Right cardiac atrium (tissue), 5 donors: ENCODE measurements at regions not wholly inside any gene's neighbourhood (a gene's known extent, or its start where the extent isn't known, plus 50 kb on each side); places are given as distances from the start of the nearest gene placed in this dataset.

Experiments
- ATAC-seq, 2 donors: fragments of 200-7000 bp; cut with Tn5 transposase; one replicate each; pipeline versions ENCODE4 v1.8.0 to v1.9.1; 2020; ENCODE audit warnings: moderate library complexity in 2 of 2, mild to moderate bottlenecking in 1 of 2
- DNase-seq, 3 donors: peaks; one replicate each; pipeline ENCODE4 v3.0.0-alpha.2; 2020
- H3K27ac ChIP-seq: one replicate; pipeline ENCODE4 v1.5.1; 2013; ENCODE audit warnings: mild to moderate bottlenecking, low read length, control low read depth, moderate library complexity
- H3K27me3 ChIP-seq: one replicate; pipeline ENCODE4 v1.6.1; 2013; ENCODE audit not compliant: control insufficient read depth, insufficient read depth
- H3K4me1 ChIP-seq: one replicate; pipeline ENCODE4 v1.6.1; 2013; ENCODE audit warnings: low read length; ENCODE audit not compliant: control insufficient read depth, insufficient read depth
- H3K4me3 ChIP-seq: one replicate; pipeline ENCODE4 v1.5.1; 2013; ENCODE audit warnings: low read length, control low read depth
- H3K9me3 ChIP-seq: one replicate; pipeline ENCODE4 v1.6.1; 2013; ENCODE audit warnings: low read length; ENCODE audit not compliant: control insufficient read depth
- WGBS: extraction: QIAGEN DNeasy Blood & Tissue Kit; methylation state at CpG from one replicate; pipeline ENCODE4 v1.1.7; 2013; 5-methylcytosine and 5-hydroxymethylcytosine counted together
- intact Hi-C, 4 donors: fragments of 100-400 bp; cut with DNase I; formaldehyde crosslinking; loops; one replicate each; pipeline versions ENCODE4 v1.11.0 to v1.14.0; 2022 to 2023
- donor health status: healthy with polysubstance abuse.
- donor health status: DM: no; HTN: yes; CAD: no.
- donor health status: DM: no; HTN: no; CAD: no.
- donor health status: DM: no; HTN: yes; CAD: no; lungs with severe emphysema.
- donor health status: DM: yes; HTN: yes; CAD: no.

DNA sequence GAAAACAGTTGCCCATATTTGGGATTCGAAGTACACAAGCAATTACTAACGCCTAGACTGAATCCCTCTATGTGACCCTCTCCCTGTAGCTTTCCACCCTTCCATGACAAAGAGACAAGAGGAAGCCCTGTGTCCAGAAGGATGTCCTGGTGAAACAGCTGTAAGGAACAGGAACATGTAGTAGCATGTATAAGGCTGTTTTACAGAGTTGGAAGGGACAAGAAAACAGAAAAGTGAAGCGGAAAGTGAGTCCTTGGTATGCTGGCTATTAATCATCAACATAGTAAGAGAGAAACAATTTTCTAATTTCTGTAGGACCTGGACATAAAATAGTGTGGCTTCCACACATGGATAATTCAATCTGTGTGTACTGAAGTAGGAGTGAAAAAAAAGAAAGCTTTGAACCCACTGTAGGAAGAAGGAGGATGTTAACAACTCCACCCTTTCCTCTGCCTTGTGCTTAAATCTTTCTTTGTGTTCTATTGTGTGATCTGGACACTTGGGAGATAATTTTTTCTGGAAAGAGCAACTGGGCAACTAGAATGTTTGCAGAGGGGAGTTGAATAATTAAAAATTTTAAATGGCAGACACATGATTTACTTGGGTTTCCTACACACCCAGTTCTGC lies 162.3 kb upstream of the ZSWIM2 start:
- no peak overlapping the region for H3K4me3 ChIP-seq
- no peak for DNase-seq
- H3K27ac ChIP-seq: no peak overlapping the region
- H3K4me1 ChIP-seq: no peaks in the 10 kb centered on the region
- 81% methylated on average over 3 of the region's 3 CpGs for WGBS
- intact Hi-C loops: no loop called here
- peak in 1 of 2 donors; percentile 62 for ATAC-seq
- no peaks in the 10 kb centered on the region for H3K9me3 ChIP-seq
- H3K27me3 ChIP-seq: no peaks in the 10 kb centered on the region

DNA sequence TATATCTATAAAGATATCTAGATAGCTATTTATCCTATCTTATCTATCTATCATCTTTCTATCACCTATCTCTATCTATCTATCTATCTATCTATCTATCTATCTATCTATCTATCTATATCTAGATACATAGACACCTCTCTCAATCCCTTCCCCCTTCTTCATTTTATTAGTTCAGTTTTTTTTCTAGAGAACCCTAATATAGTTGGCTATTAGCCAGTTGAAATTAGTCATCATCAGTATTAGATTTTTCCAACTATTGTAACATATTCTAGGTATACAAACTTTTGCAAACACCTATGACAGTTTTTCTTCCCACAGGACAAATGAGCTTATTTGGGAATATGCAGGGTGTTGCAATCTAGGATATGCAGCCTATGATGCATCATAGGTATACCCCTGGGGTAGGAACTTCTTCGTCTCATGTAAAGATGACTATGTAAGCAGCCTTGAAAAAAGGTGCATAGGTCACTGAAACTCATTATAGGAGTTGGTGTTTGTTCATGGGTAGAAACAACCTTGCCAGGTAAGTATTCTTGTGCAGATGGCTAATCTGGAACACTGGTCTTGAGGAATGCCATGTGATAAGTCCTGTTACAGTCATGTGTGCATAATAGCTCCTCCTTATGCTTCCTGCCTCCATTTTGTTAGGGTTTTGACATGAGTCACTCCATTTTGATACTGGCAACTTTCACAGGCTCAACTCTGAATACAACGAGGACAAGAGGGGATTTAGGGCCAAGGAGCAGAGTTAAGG lies 160.7 kb upstream of the ZSWIM2 start:
- Histone ChIP-seq H3K4me1 (no peaks in the 10 kb centered on the region), H3K9me3 (no peaks in the 10 kb centered on the region), H3K27me3 (no peaks in the 10 kb centered on the region), H3K4me3 (no peak overlapping the region), H3K27ac (no peak overlapping the region)
- WGBS: 89% methylated on average over 2 of the region's 2 CpGs
- intact Hi-C loops: no loop called here
- ATAC-seq: no peak
- DNase-seq: no peak

- DNase-seq: no peak
- intact Hi-C loops: no loop called here
- no peak overlapping the region for H3K27ac ChIP-seq
- no peaks in the 10 kb centered on the region for H3K27me3 ChIP-seq
- no peaks in the 10 kb centered on the region for H3K9me3 ChIP-seq
- no peak for ATAC-seq
- no peaks in the 10 kb centered on the region for H3K4me1 ChIP-seq
- H3K4me3 ChIP-seq: no peak overlapping the region
Measured at GRCh38 chr2:187008111-187008510, 159.1 kb upstream of the ZSWIM2 start.

- Histone ChIP-seq H3K27ac (no peak overlapping the region), H3K4me1 (no peaks in the 10 kb centered on the region), H3K4me3 (peak overlapping the region; percentile 51), H3K27me3 (no peaks in the 10 kb centered on the region), H3K9me3 (no peaks in the 10 kb centered on the region)
- intact Hi-C loops: no loop called here
- WGBS: 64% methylated on average over 1 of the region's 1 CpG
- ATAC-seq (no peak), DNase-seq (no peak)
Measured at GRCh38 chr2:187003611-187004010, 154.6 kb upstream of the ZSWIM2 start.

DNA sequence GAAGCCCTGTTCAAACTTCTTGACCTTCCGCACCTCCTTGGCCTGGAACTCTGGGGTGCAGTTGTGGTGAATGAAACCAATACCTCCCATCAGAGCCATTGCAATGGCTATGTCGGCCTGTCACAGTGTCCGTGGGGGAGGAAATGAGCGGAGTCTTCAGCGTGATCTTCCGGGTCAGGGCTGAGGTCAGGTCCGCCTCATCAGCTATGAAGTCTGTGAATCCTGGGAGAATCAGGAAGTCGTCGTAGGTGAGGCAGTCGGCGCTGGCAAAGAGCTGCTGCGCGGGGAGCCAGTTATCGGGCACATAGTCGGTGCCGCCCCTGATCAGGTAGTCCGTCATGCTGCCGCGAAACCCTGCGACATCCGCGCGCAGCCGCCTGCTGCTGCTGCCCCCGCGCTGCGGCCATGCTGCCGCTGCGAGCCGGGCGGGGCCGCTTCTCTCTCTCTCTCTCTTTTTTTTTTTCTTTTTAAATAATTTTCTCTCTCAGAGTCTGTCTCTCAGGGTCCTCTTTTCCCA lies 154.1 kb upstream of the ZSWIM2 start:
- peak in 2 of 3 donors; percentile 24 to 54 for DNase-seq
- no peaks in the 10 kb centered on the region for H3K4me1 ChIP-seq
- no peaks in the 10 kb centered on the region for H3K27me3 ChIP-seq
- ATAC-seq: peak; percentile 33 to 59
- H3K9me3 ChIP-seq: no peaks in the 10 kb centered on the region
- no peak overlapping the region for H3K27ac ChIP-seq
- 77% methylated on average over 32 of the region's 32 CpGs for WGBS
- H3K4me3 ChIP-seq: peak overlapping the region; percentile 51
- intact Hi-C loops: no loop called here

GRCh38 chr2:187002242-187002641 lies 153.3 kb upstream of the ZSWIM2 start:
- H3K27me3 ChIP-seq: no peaks in the 10 kb centered on the region

GRCh38 chr2:187001248-187001647 lies 152.3 kb upstream of the ZSWIM2 start:
- no peak overlapping the region for H3K4me3 ChIP-seq
- 95% methylated on average over 7 of the region's 7 CpGs for WGBS

More at GRCh38 chr2:187002242-187002641, 153.3 kb upstream of the ZSWIM2 start:
- ATAC-seq (peak in 1 of 2 donors; percentile 20), DNase-seq (no peak)
- no peak overlapping the region for H3K27ac ChIP-seq
- H3K4me3 ChIP-seq: no peak overlapping the region
- H3K9me3 ChIP-seq: no peaks in the 10 kb centered on the region
- intact Hi-C loops: no loop called here
- WGBS: 94% methylated on average over 18 of the region's 18 CpGs
- no peaks in the 10 kb centered on the region for H3K4me1 ChIP-seq

DNA sequence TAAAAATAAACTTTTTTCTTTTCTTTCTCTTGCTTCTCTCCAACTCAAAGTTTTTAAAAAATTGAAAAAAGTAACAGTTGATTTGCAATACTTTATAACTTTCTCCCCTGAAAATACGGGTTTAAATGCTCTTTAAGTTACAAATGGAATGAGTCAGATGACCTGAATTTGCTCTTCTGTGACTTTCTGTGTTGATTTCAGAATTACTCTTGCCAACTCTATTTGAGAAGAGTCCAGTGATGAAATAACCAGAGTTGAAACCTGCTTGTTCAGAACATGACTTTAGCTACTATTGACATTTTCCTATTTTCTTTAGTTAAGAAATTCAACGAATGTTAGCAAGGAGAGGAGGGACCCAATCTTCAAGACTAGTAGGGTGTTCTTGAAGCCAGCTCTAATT lies 146.1 kb upstream of the ZSWIM2 start:
- intact Hi-C loops: no loop called here
- H3K9me3 ChIP-seq: no peaks in the 10 kb centered on the region
- DNase-seq: no peak
- H3K27me3 ChIP-seq: no peaks in the 10 kb centered on the region
- H3K4me3 ChIP-seq: no peak overlapping the region
- ATAC-seq: peak in 1 of 2 donors; percentile 67
- H3K4me1 ChIP-seq: no peaks in the 10 kb centered on the region
- no peak overlapping the region for H3K27ac ChIP-seq
- 54% methylated on average over 2 of the region's 2 CpGs for WGBS

More at GRCh38 chr2:187001248-187001647, 152.3 kb upstream of the ZSWIM2 start:
- Histone ChIP-seq H3K9me3 (no peaks in the 10 kb centered on the region), H3K27me3 (no peaks in the 10 kb centered on the region), H3K4me1 (no peaks in the 10 kb centered on the region), H3K27ac (no peak overlapping the region)
- ATAC-seq (no peak), DNase-seq (no peak)
- intact Hi-C loops: no loop called here

GRCh38 chr2:186992597-186992996 lies 143.6 kb upstream of the ZSWIM2 start:
- H3K27me3 ChIP-seq: no peaks in the 10 kb centered on the region
- WGBS: 32% methylated on average over 2 of the region's 2 CpGs
- no peaks in the 10 kb centered on the region for H3K4me1 ChIP-seq
- peak; percentile 61 to 96 for ATAC-seq
- H3K9me3 ChIP-seq: no peaks in the 10 kb centered on the region
- DNase-seq: no peak
- H3K4me3 ChIP-seq: no peak overlapping the region
- intact Hi-C loops: no loop called here
- no peak overlapping the region for H3K27ac ChIP-seq

- intact Hi-C loops: no loop called here
- DNase-seq (no peak), ATAC-seq (peak; percentile 76 to 92)
- no peaks in the 10 kb centered on the region for H3K9me3 ChIP-seq
- H3K27ac ChIP-seq: no peak overlapping the region
- no peak overlapping the region for H3K4me3 ChIP-seq
- WGBS: 82% methylated on average over 4 of the region's 4 CpGs
- no peaks in the 10 kb centered on the region for H3K27me3 ChIP-seq
- no peaks in the 10 kb centered on the region for H3K4me1 ChIP-seq
Measured at GRCh38 chr2:186991766-186992417, 142.9 kb upstream of the ZSWIM2 start.

GRCh38 chr2:186984966-186985365 lies 136.0 kb upstream of the ZSWIM2 start:
- 87% methylated on average over 2 of the region's 2 CpGs for WGBS
- Histone ChIP-seq H3K9me3 (no peaks in the 10 kb centered on the region), H3K4me1 (no peaks in the 10 kb centered on the region), H3K27me3 (no peaks in the 10 kb centered on the region), H3K27ac (no peak overlapping the region), H3K4me3 (no peak overlapping the region)
- ATAC-seq (no peak), DNase-seq (no peak)
- intact Hi-C loops: no loop called here
